IMR-90 (cell line): ENCODE measurements at regions not wholly inside any gene's neighbourhood (a gene's known extent, or its start where the extent isn't known, plus 50 kb on each side); places are given as distances from the start of the nearest gene placed in this dataset.

Source experiments
- ATAC-seq: fragments of 200-7000 bp; cut with Tn5 transposase; 2 replicates; pipeline ENCODE4 v1.9.1; 2020; ENCODE audit warnings: low read depth, mild to moderate bottlenecking, moderate library complexity
- BruUV-seq: library from RNA; stranded (reverse); fragments of 400-500 nt; replicated peaks from 2 replicates; lab custom pipeline; 2021; lab: Mats Ljungman, UMichigan
- CTCF ChIA-PET: fragments of 300-600 bp; formaldehyde crosslinking; extraction: SDS; loops from one replicate; lab custom pipeline; 2021; ENCODE audit warnings: antibody characterized with exemption; lab: Yijun Ruan, JAX
- POLR2A ChIA-PET: fragments of 300-600 bp; sonication (Branson Sonifier 250); formaldehyde crosslinking; loops from one replicate; lab custom pipeline; 2022; ENCODE audit warnings: antibody characterized with exemption; ENCODE audit not compliant: unreplicated experiment; lab: Charles Lee
- DNase-seq: peaks from one replicate; pipeline ENCODE4 v3.0.0; 2013
- H2AFZ ChIP-seq: replicated peaks from 2 replicates; pipeline ENCODE3; 2013; ENCODE audit warnings: low read length, mild to moderate bottlenecking; ENCODE audit not compliant: poor library complexity
- H2AK5ac ChIP-seq: 2 replicates; pipeline ENCODE4 v1.6.1; 2013; ENCODE audit warnings: low read depth, low read length, inconsistent platforms
- H2AK9ac ChIP-seq: replicated peaks from 2 replicates; pipeline ENCODE3; 2013; ENCODE audit warnings: mild to moderate bottlenecking, low read depth, low read length, moderate library complexity; ENCODE audit not compliant: poor library complexity
- H2BK120ac ChIP-seq: 2 replicates; pipeline ENCODE4 v1.6.1; 2013; ENCODE audit warnings: low read depth, low read length, inconsistent platforms
- H2BK15ac ChIP-seq: 3 replicates; pipeline ENCODE4 v1.6.1; 2013; ENCODE audit warnings: low read depth, low read length, inconsistent platforms
- H2BK20ac ChIP-seq: 2 replicates; pipeline ENCODE4 v1.6.1; 2013; ENCODE audit warnings: low read depth, mild to moderate bottlenecking, inconsistent platforms, low read length, moderate library complexity
- H2BK5ac ChIP-seq: 2 replicates; pipeline ENCODE4 v1.6.1; 2013; ENCODE audit warnings: mild to moderate bottlenecking, low read depth, low read length, inconsistent platforms; ENCODE audit not compliant: poor library complexity, severe bottlenecking
- H3K14ac ChIP-seq: replicated peaks from 2 replicates; pipeline ENCODE4 v1.6.1; 2013; ENCODE audit warnings: low read depth, low read length, inconsistent platforms
- H3K18ac ChIP-seq: 2 replicates; pipeline ENCODE4 v1.6.1; 2013; ENCODE audit warnings: low read depth, low read length, control low read depth
- H3K23ac ChIP-seq: 2 replicates; pipeline ENCODE4 v1.6.1; 2013; ENCODE audit warnings: low read depth, low read length, inconsistent platforms
- H3K27ac ChIP-seq: 2 replicates; pipeline ENCODE4 v1.5.1; 2013; ENCODE audit warnings: mild to moderate bottlenecking, control low read depth, low read length; ENCODE audit not compliant: insufficient read depth
- H3K27me3 ChIP-seq: 2 replicates; pipeline ENCODE4 v1.6.1; 2013; ENCODE audit warnings: low read length; ENCODE audit not compliant: control insufficient read depth, insufficient read depth
- H3K36me3 ChIP-seq: 2 replicates; pipeline ENCODE4 v1.6.1; 2013; ENCODE audit warnings: low read length, mixed read lengths; ENCODE audit not compliant: control insufficient read depth, insufficient read depth
- H3K4ac ChIP-seq: 2 replicates; pipeline ENCODE4 v1.6.1; 2013; ENCODE audit warnings: low read depth, low read length, inconsistent platforms
- H3K4me1 ChIP-seq: 2 replicates; pipeline ENCODE4 v1.6.1; 2013; ENCODE audit warnings: low read length, mixed read lengths; ENCODE audit not compliant: control insufficient read depth, insufficient read depth
- H3K4me2 ChIP-seq: 2 replicates; pipeline ENCODE4 v1.6.1; 2013; ENCODE audit warnings: low read depth, mild to moderate bottlenecking, control low read depth, low read length, moderate library complexity
- H3K4me3 ChIP-seq: 2 replicates; pipeline ENCODE4 v1.5.1; 2013; ENCODE audit warnings: low read depth, mild to moderate bottlenecking, control low read depth, low read length, moderate library complexity; ENCODE audit not compliant: insufficient read depth
- H3K56ac ChIP-seq: 2 replicates; pipeline ENCODE4 v1.6.1; 2013; ENCODE audit warnings: low read length, inconsistent platforms; ENCODE audit not compliant: insufficient read depth; ENCODE audit errors: extremely low read depth
- H3K79me1 ChIP-seq, 2 experiments: 2 replicates each; pipeline ENCODE4 v1.6.1; 2013; ENCODE audit warnings: low read length in 2 of 2, inconsistent platforms in 1 of 2, low read depth in 1 of 2
- H3K9ac ChIP-seq: 2 replicates; pipeline ENCODE4 v1.6.1; 2013; ENCODE audit warnings: low read depth, low read length, control low read depth
- H3K9me1 ChIP-seq: 2 replicates; pipeline ENCODE4 v1.6.1; 2013; ENCODE audit warnings: low read length, inconsistent platforms; ENCODE audit not compliant: insufficient read depth
- H3K9me3 ChIP-seq: 2 replicates; pipeline ENCODE4 v1.6.1; 2013; ENCODE audit warnings: low read length; ENCODE audit not compliant: control insufficient read depth, insufficient read depth
- H4K20me1 ChIP-seq: 2 replicates; pipeline ENCODE4 v1.6.1; 2013; ENCODE audit warnings: low read length, inconsistent platforms; ENCODE audit not compliant: insufficient read depth
- H4K5ac ChIP-seq: 2 replicates; pipeline ENCODE4 v1.6.1; 2013; ENCODE audit warnings: mild to moderate bottlenecking, low read depth, low read length, control low read depth
- H4K8ac ChIP-seq, 2 experiments: 2 replicates each; pipeline ENCODE4 v1.6.1; 2013; ENCODE audit warnings: low read depth in 2 of 2, low read length in 2 of 2, control low read depth in 1 of 2, inconsistent platforms in 1 of 2
- H4K91ac ChIP-seq: 2 replicates; pipeline ENCODE4 v1.6.1; 2013; ENCODE audit warnings: low read depth, low read length, inconsistent platforms; ENCODE audit not compliant: insufficient read depth
- CTCF ChIP-seq: conservative IDR thresholded peaks from 2 replicates; pipeline ENCODE4 v1.5.1; 2012; ENCODE audit warnings: mild to moderate bottlenecking, low read depth, low read length, improper control_type of control experiment
- ELK1 ChIP-seq: fragments of 150-350 bp; IDR thresholded peaks from 2 replicates; pipeline ENCODE4 v1.6.1; 2016; ENCODE audit warnings: low read depth, mild to moderate bottlenecking, low read length, moderate library complexity, borderline replicate concordance
- RAD21 ChIP-seq: IDR thresholded peaks from 2 replicates; pipeline ENCODE4 v1.6.1; 2012; ENCODE audit warnings: low read length, improper control_type of control experiment
- SMC3 ChIP-seq: fragments of 150-350 bp; IDR thresholded peaks from 2 replicates; pipeline ENCODE4 v1.6.1; 2016; ENCODE audit warnings: low read depth, mild to moderate bottlenecking, antibody characterized with exemption, low read length, moderate library complexity
- WGBS, 2 experiments: methylation state at CpG; one replicate each; pipeline versions ENCODE4 v1.1.5 to v1.1.7; 2013; ENCODE audit warnings: missing lambda C conversion rate in 2 of 2; ENCODE audit not compliant: insufficient read length in 1 of 2; ENCODE audit errors: extremely low coverage in 2 of 2; 5-methylcytosine and 5-hydroxymethylcytosine counted together
- dilution Hi-C: fragments of 300-500 bp; cut with HindIII; formaldehyde crosslinking; loops from one replicate; pipeline ENCODE4 v1.14.3; 2018; ENCODE audit warnings: low sequenced_read_pairs; ENCODE audit not compliant: unreplicated experiment
- in situ Hi-C: fragments of 300-500 bp; cut with MboI; formaldehyde crosslinking; loops from 3 replicates; pipeline ENCODE4 v1.14.3; 2019; ENCODE audit warnings: low sequenced_read_pairs, inconsistent platforms, mixed read lengths
- intact Hi-C: fragments of 100-400 bp; cut with micrococcal nuclease; formaldehyde crosslinking; loops from 2 replicates; pipeline ENCODE4 v1.10.0; 2022

GRCh38 chr10:123380491-123381085 is 226.4 kb downstream of the BUB3 start:
- no peak overlapping the region for H2AFZ ChIP-seq
- WGBS, 2 experiments, result no CpG with 5 or more reads among the region's 7 CpGs
- H3K9me1 ChIP-seq, result no peaks in the 10 kb centered on the region
- intact Hi-C loops, result loop anchor here (2.0 kb wide), 1 partner anchor 338 kb away; no protein-coding TSS in a partner anchor
- TF ChIP-seq ELK1 (no peak), CTCF (0 out of 2 replicates have a peak, but pooled peaks have one; percentile 22), SMC3 (0 out of 2 replicates have a peak, but pooled peaks have one; percentile 11), RAD21 (0 out of 2 replicates have a peak, but pooled peaks have one; percentile 11)
- peaks cover 49% of the 10 kb centered on the region for H3K9me3 ChIP-seq
- no peak overlapping the region for H2BK120ac ChIP-seq
- H3K36me3 ChIP-seq, result no peaks in the 10 kb centered on the region
- H3K4ac ChIP-seq, result no peak overlapping the region
- DNase-seq, result no peak
- in situ Hi-C loops, result no loop called here
- no peak overlapping the region for H3K14ac ChIP-seq
- no peak for ATAC-seq
- H3K23ac ChIP-seq, result no peak overlapping the region
- no peaks in the 10 kb centered on the region for H3K4me1 ChIP-seq
- H2AK5ac ChIP-seq, result no peak overlapping the region
- H3K9ac ChIP-seq, result no peak overlapping the region
- no peak overlapping the region for H2AK9ac ChIP-seq
- no peak overlapping the region for H4K91ac ChIP-seq
- H3K4me3 ChIP-seq, result no peak overlapping the region
- no peak overlapping the region for H2BK5ac ChIP-seq
- H3K27ac ChIP-seq, result no peak overlapping the region
- BruUV-seq, result no TSS peak
- dilution Hi-C loops, result no loop called here
- no peaks in the 10 kb centered on the region for H3K79me1 ChIP-seq
- no peak overlapping the region for H3K56ac ChIP-seq
- H4K5ac ChIP-seq, result no peak overlapping the region
- ChIA-PET POLR2A (no interaction called here), CTCF (no interaction called here)
- H3K27me3 ChIP-seq, result no peaks in the 10 kb centered on the region
- no peak overlapping the region for H3K4me2 ChIP-seq
- H2BK20ac ChIP-seq, result no peak overlapping the region
- no peak overlapping the region for H2BK15ac ChIP-seq
- H4K8ac ChIP-seq, result no peak overlapping the region
- no peaks in the 10 kb centered on the region for H4K20me1 ChIP-seq
- H3K18ac ChIP-seq, result no peak overlapping the region
